ENCODE measurements at regions not wholly inside any gene's neighbourhood (a gene's known extent, or its start where the extent isn't known, plus 50 kb on each side); places are given as distances from the start of the nearest gene placed in this dataset.

- Histone ChIP-seq H3K27ac (replicated peaks) (no peak overlapping the region), H3K36me3 (no peaks in the 10 kb centered on the region), H3K4me3 (no peak overlapping the region), H3K27me3 (ENCODE audit: low read depth) (no peaks in the 10 kb centered on the region), H3K4me1 (peaks cover 15% of the 10 kb centered on the region), H3K9me3 (replicated peaks) (no peaks in the 10 kb centered on the region)
- intact Hi-C loops (cut with micrococcal nuclease), result no loop called here
- no peak for TF ChIP-seq CTCF (IDR thresholded peaks at IDR 0.05; ENCODE audit: borderline replicate concordance)
- no peak for DNase-seq
Measured at GRCh38 chr21:28230559-28230958, 762.1 kb downstream of the LTN1 start.

- Histone ChIP-seq H3K4me1 (peaks cover 10% of the 10 kb centered on the region), H3K4me3 (no peak overlapping the region), H3K36me3 (no peaks in the 10 kb centered on the region), H3K27ac (replicated peaks) (no peak overlapping the region), H3K27me3 (ENCODE audit: low read depth) (no peaks in the 10 kb centered on the region), H3K9me3 (replicated peaks) (no peaks in the 10 kb centered on the region)
- intact Hi-C loops (cut with micrococcal nuclease), result no loop called here
- no peak for TF ChIP-seq CTCF (IDR thresholded peaks at IDR 0.05; ENCODE audit: borderline replicate concordance)
- DNase-seq, result no peak
Measured at GRCh38 chr21:28229814-28230213, 762.9 kb downstream of the LTN1 start.

- peaks cover 7% of the 10 kb centered on the region for H3K4me1 ChIP-seq
- H3K4me3 ChIP-seq, result no peak overlapping the region
- H3K9me3 ChIP-seq (replicated peaks), result no peaks in the 10 kb centered on the region
- H3K36me3 ChIP-seq, result no peaks in the 10 kb centered on the region
- no peak for TF ChIP-seq CTCF (IDR thresholded peaks at IDR 0.05; ENCODE audit: borderline replicate concordance)
- intact Hi-C loops (cut with micrococcal nuclease), result no loop called here
- no peaks in the 10 kb centered on the region for H3K27me3 ChIP-seq (ENCODE audit: low read depth)
- H3K27ac ChIP-seq (replicated peaks), result no peak overlapping the region
- DNase-seq, result no peak
Measured at GRCh38 chr21:28228636-28228995, 764.1 kb downstream of the LTN1 start.

- Histone ChIP-seq H3K27ac (replicated peaks) (no peak overlapping the region), H3K27me3 (ENCODE audit: low read depth) (no peaks in the 10 kb centered on the region), H3K4me1 (peaks cover 7% of the 10 kb centered on the region), H3K36me3 (no peaks in the 10 kb centered on the region), H3K4me3 (no peak overlapping the region), H3K9me3 (replicated peaks) (no peaks in the 10 kb centered on the region)
- no peak for DNase-seq
- TF ChIP-seq CTCF (IDR thresholded peaks at IDR 0.05; ENCODE audit: borderline replicate concordance), result no peak
- intact Hi-C loops (cut with micrococcal nuclease), result no loop called here
Measured at GRCh38 chr21:28227881-28228635, 764.6 kb downstream of the LTN1 start.

- no peaks in the 10 kb centered on the region for H3K36me3 ChIP-seq
- TF ChIP-seq CTCF (IDR thresholded peaks at IDR 0.05; ENCODE audit: borderline replicate concordance), result no peak
- H3K27me3 ChIP-seq (ENCODE audit: low read depth), result no peaks in the 10 kb centered on the region
- H3K27ac ChIP-seq (replicated peaks), result no peak overlapping the region
- H3K4me3 ChIP-seq, result no peak overlapping the region
- no peaks in the 10 kb centered on the region for H3K9me3 ChIP-seq (replicated peaks)
- DNase-seq, result no peak
- H3K4me1 ChIP-seq, result peaks cover 7% of the 10 kb centered on the region
- intact Hi-C loops (cut with micrococcal nuclease), result no loop called here
Measured at GRCh38 chr21:28226563-28226962, 766.1 kb downstream of the LTN1 start.

Data from left ventricle myocardium inferior (tissue), 1 donor.